Pons (tissue), 1 donor: ENCODE measurements at regions not wholly inside any gene's neighbourhood (a gene's known extent, or its start where the extent isn't known, plus 50 kb on each side); places are given as distances from the start of the nearest gene placed in this dataset.

Experiments used
- DNase-seq: peaks from one replicate; pipeline ENCODE4 v3.0.0-alpha.2; 2016; ENCODE audit warnings: low spot score

GRCh38 chr7:24475166-24475961 is 97.9 kb upstream of the PALS2 start:
- DNase-seq = no peak

GRCh38 chr7:24476227-24476626 is 97.0 kb upstream of the PALS2 start:
- no peak for DNase-seq

- DNase-seq = peak; percentile 9
Observed at GRCh38 chr7:24477398-24478136, 95.7 kb upstream of the PALS2 start.

- DNase-seq = no peak
Observed at GRCh38 chr7:24478137-24478655, 95.1 kb upstream of the PALS2 start.

- DNase-seq = no peak
Observed at GRCh38 chr7:24480501-24480900, 92.8 kb upstream of the PALS2 start.

DNA sequence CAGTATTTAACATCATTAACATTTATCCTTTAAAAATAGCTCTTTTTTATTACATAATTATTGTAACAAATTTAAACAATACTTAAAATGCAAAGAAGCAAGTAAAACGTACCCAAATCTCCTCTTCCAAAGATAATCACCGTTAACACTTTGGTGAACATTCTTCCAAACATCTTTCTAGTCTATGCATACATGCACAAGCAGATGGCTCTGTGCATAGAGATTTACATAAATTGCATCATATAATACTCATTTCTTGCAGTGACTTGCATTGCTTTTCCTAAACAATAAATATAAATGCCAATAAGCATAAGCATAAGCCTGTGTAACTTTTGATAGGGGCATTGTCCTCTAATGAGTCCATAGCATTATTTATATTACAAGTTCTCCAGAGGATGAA is 89.4 kb upstream of the PALS2 start:
- no peak for DNase-seq

DNA sequence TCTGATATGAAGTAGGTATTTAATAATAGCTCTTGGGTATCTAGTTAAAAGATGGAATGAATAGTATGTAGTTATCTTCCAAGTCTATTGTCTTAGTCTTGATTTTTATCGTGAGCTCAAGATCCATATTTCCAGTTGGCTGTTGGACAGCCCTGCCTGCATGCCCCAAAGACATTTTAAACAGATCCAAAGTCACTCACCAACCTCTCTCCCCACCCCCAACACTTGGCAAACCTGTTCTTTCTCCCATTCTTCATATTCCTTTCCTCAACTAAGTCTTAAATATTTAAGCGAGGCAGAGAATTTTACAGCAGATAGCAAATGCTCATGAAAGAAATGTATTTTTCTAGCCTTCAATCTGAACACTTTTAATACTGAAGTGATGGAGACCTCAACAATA is 80.7 kb upstream of the PALS2 start:
- no peak for DNase-seq

DNA sequence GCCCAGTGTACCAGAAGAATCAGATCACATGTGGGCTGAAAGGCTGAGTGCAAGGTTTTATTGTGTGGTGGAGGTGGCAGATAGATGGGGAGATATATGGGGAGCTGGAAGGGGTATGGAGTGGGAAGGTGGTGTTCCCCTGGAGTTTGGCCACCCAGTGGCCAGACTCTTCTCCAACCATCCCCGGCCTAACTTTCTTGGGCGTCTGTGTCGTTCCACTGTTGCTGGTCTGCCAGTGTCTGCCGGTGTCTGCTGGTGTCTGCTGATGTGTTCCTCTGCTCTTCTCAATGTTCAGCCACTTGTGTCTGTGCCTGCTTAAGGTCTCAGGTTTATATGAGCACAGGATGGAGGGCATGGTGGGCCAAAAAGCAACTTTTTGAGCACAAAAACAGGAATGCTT is 78.4 kb upstream of the PALS2 start:
- DNase-seq = no peak

DNA sequence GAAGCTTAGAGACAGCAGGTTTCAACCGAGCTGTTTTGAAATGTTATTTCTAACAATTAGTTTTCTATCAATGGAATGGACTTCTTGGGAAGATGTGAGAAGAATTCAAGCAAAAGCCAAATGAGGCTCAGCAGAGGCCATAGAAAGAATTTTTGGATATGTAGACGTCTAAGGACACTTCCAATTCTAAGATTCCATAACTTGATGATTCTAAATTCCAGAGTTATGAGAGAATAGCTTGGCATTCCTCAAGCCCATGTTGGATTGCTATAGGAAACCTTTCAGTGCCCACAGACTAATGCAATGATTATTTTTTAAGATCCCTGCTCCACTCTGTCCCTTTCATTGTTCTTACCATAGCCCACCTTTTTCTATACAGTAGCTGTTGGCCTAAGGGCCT is 77.2 kb upstream of the PALS2 start:
- no peak for DNase-seq

GRCh38 chr7:24498439-24498838 is 74.8 kb upstream of the PALS2 start:
- DNase-seq = no peak

DNA sequence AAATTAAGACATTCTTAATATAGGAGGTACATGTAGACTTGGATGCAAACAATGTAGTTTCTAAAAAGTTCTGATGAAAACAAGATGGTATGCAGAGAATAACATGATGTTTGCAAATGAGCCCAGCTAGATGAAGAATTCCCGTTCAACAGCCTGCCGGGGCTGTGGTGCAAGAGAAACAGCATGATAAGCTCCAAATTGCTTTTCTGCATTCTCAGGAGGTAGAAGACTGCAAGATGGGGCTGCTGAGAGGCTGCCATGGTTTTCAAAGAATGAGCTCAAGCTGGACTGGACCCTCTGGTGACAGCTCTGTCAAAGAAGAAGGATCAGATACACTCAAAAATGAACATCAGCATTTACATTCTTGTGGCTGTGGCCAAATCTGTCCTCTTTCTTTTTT is 73.4 kb upstream of the PALS2 start:
- no peak for DNase-seq

DNA sequence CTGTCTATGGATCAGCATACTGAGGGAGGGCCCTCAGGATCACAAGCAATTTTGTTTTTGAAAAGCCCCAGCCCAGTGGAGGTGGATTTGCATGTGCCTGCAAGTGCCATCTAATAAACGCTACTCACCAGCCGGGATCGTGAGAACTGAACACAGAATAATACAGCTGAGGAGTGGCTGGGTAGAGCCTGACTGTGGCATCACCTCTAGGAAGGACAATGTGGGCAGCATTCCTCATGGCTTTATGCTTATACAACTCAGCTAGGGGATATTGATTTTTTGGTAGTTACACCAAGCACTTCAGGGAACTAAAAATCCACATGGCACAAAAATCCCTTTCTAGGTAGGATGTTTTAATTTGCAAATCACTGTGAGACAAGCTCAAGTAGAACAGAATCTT is 72.7 kb upstream of the PALS2 start:
- no peak for DNase-seq

DNA sequence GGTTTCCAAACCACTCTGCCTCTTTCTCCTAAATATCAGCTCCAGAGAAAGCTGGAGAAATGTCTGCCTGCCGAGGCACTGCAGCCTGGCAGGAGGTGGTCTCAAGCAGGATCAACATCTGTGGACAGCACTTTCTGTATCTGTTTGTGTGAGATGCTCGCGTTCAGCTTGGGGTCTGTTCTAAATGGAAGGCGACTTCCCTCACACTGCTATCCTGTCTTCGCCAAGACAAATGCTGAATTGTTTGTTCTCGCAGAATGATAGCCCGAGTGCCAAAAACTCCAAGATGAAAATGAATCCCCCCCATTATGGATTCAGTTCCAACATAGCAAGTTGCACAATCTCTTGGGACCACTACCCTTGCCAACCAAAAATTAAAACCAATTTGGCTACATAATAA is 72.2 kb upstream of the PALS2 start:
- peak; percentile 83 for DNase-seq

- no peak for DNase-seq
Observed at GRCh38 chr7:24501443-24502134, 71.7 kb upstream of the PALS2 start.

DNA sequence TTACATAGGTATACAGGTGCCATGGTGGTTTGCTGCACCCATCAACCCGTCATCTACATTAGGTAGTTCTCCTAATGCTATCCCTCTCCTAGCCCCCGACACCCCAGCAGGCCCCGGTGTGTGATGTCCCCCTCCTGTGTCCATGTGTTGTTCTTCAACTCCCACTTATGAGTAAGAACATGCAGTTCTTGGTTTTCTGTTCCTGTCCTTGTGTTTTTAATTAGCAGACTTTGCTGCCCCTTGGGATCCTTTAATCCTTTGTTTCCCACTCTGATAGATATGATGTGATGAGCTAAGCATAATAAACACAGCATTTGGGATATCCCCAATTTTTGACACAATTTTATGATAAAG is 71.1 kb upstream of the PALS2 start:
- DNase-seq = no peak

GRCh38 chr7:24503506-24503905 is 69.7 kb upstream of the PALS2 start:
- DNase-seq = no peak

DNA sequence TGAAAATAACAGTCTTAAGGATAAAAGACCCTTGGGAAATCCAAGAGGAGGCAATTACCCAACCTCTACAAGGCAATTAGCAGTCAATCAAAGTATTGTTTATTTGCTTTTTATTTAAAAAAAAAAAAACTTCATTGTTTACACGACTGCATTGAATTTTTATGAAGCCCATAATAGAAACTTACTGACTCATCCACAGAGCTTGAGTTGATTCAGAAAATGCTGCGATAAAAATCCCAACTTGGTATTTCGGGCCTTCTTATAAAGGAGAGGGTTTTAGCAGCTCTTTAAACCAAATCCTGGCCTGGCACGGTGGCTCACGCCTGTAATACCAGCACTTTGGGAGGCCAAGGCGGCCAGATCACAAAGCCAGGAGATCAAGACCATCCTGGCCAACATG is 69.2 kb upstream of the PALS2 start:
- no peak for DNase-seq

- DNase-seq = no peak
Observed at GRCh38 chr7:24504836-24505235, 68.4 kb upstream of the PALS2 start.

DNA sequence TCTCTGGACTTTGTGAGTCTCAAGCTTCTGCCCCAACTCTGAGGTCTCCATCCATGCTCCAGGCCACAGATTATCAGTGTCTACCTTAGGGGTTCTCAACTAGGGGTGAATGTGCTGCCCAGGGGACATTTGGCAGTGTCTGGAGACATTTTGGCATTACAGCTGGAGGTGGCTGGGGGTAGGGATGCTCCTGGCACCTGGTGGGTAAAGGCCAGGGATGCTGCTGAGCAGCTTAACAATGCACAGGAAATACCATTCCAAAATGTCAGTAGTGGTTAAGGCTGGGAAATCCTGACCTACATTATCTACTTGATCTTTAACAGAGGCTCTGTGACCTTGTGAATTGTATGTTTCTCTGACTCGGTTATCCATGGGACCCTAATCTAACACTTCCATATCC is 67.3 kb upstream of the PALS2 start:
- DNase-seq = no peak

GRCh38 chr7:24508316-24508715 is 64.9 kb upstream of the PALS2 start:
- DNase-seq = no peak

- no peak for DNase-seq
Observed at GRCh38 chr7:24510759-24511158, 62.5 kb upstream of the PALS2 start.

- DNase-seq = no peak
Observed at GRCh38 chr7:24517166-24517565, 56.1 kb upstream of the PALS2 start.
